ENCODE measurements at regions not wholly inside any gene's neighbourhood (a gene's known extent, or its start where the extent isn't known, plus 50 kb on each side); places are given as distances from the start of the nearest gene placed in this dataset.

- TF ChIP-seq ERG (CRISPR knock-in tag; IDR thresholded peaks at IDR 0.05) (no peak), ZNF396 (CRISPR knock-in tag; IDR thresholded peaks at IDR 0.05; ENCODE audit: borderline replicate concordance) (no peak), ZNF138 (CRISPR knock-in tag; conservative IDR thresholded peaks at IDR 0.05) (no peak), GTF2I (CRISPR knock-in tag; conservative IDR thresholded peaks at IDR 0.05) (no peak), ZNF281 (CRISPR knock-in tag; IDR thresholded peaks at IDR 0.05) (no peak), NFE2L1 (CRISPR knock-in tag; IDR thresholded peaks at IDR 0.05) (no peak), E2F4 (CRISPR knock-in tag; IDR thresholded peaks at IDR 0.05; ENCODE audit: borderline replicate concordance, low read depth) (no peak), USF2 (CRISPR knock-in tag; IDR thresholded peaks at IDR 0.05) (no peak), IRF2 (CRISPR knock-in tag; IDR thresholded peaks at IDR 0.05; ENCODE audit: borderline replicate concordance, low read depth) (no peak), ZNF671 (CRISPR knock-in tag; IDR thresholded peaks at IDR 0.05) (no peak)
These were observed 364.2 kb upstream of the RPS23 start (continued) for GRCh38 chr5:82642313-82642712.

GRCh38 chr5:82641331-82642003 is 363.3 kb upstream of the RPS23 start:
- POLR2A ChIA-PET: interaction anchor here (0.6 kb wide), 1 partner anchor 832 kb away, joined by 3 read pairs; no protein-coding TSS in a partner anchor

More at GRCh38 chr5:82641331-82642003, 363.3 kb upstream of the RPS23 start:
- DNase-seq (ENCODE audit: low spot score) (no peak), ATAC-seq (peak; percentile 83)
- no peaks in the 10 kb centered on the region for H3K27me3 Mint-ChIP-seq (ENCODE audit: low read depth)
- no peak for TF ChIP-seq ZNF219 (CRISPR knock-in tag; IDR thresholded peaks at IDR 0.05; ENCODE audit: borderline replicate concordance)
- no peak for TF ChIP-seq SMAD3 (CRISPR knock-in tag; IDR thresholded peaks at IDR 0.05; ENCODE audit: borderline replicate concordance)
- TF ChIP-seq SOX15 (CRISPR knock-in tag; IDR thresholded peaks at IDR 0.05): no peak
- TF ChIP-seq TEAD4 (CRISPR knock-in tag; IDR thresholded peaks at IDR 0.05): no peak
- no peak for TF ChIP-seq JUN (CRISPR knock-in tag; IDR thresholded peaks at IDR 0.05)
- no peak for TF ChIP-seq ZNF512 (CRISPR knock-in tag; IDR thresholded peaks at IDR 0.05; ENCODE audit: borderline replicate concordance)
- TF ChIP-seq ZNF423 (CRISPR knock-in tag; IDR thresholded peaks at IDR 0.05): no peak
- TF ChIP-seq GABPB1 (CRISPR knock-in tag; IDR thresholded peaks at IDR 0.05): 0 out of 2 replicates have a peak, but pooled peaks have one; percentile 38
- no peak for TF ChIP-seq GTF2I (CRISPR knock-in tag; conservative IDR thresholded peaks at IDR 0.05)
- no peak for TF ChIP-seq ARID4B (CRISPR knock-in tag; IDR thresholded peaks at IDR 0.05; ENCODE audit: borderline replicate concordance)
- TF ChIP-seq NR1H2 (CRISPR knock-in tag; IDR thresholded peaks at IDR 0.05): no peak
- peak; percentile 25; the same call in 1 of the 2 replicates for TF ChIP-seq CTCF (IDR thresholded peaks at IDR 0.05)
- no peak for TF ChIP-seq ELF4 (CRISPR knock-in tag; IDR thresholded peaks at IDR 0.05; ENCODE audit: low read depth)
- H3K4me3 Mint-ChIP-seq: no peak overlapping the region
- no peak overlapping the region for H3K27ac Mint-ChIP-seq
- no peaks in the 10 kb centered on the region for H3K36me3 Mint-ChIP-seq
- H3K9me3 Mint-ChIP-seq: no peaks in the 10 kb centered on the region
- CTCF ChIA-PET: interaction anchor here (0.7 to 1.3 kb wide), 7 partner anchors 251 to 394 kb away, joined by 3 to 4 read pairs (median 3); no protein-coding TSS in a partner anchor
- peaks cover 28% of the 10 kb centered on the region for H3K4me1 Mint-ChIP-seq
